HCT116 (cell line): ENCODE measurements at regions not wholly inside any gene's neighbourhood (a gene's known extent, or its start where the extent isn't known, plus 50 kb on each side); places are given as distances from the start of the nearest gene placed in this dataset.
"Not testable (repeated sequence)": the region's sequence is repeated elsewhere in the genome, so short reads cannot be mapped to it uniquely, and the experiment has no call there.

Source experiments
- ATAC-seq: fragments of 200-7000 bp; cut with Tn5 transposase; 2 replicates; pipeline ENCODE4 v1.9.1; 2020; ENCODE audit warnings: mild to moderate bottlenecking, moderate library complexity
- BruUV-seq: library from RNA; stranded (reverse); fragments of 400-500 nt; replicated peaks from 2 replicates; lab custom pipeline; 2021; lab: Mats Ljungman, UMichigan
- CTCF ChIA-PET: fragments of 300-600 bp; sonication (Branson Sonifier 250); formaldehyde crosslinking; loops from one replicate; lab custom pipeline; 2021; ENCODE audit warnings: antibody characterized with exemption; lab: Charles Lee
- POLR2A ChIA-PET: fragments of 300-600, 350-600 bp; sonication (Branson Sonifier 250); formaldehyde crosslinking; loops from one replicate; lab custom pipeline; 2021; ENCODE audit warnings: antibody characterized with exemption; lab: Charles Lee
- RAD21 ChIA-PET, 2 experiments: fragments of 300-600 bp; sonication (Branson Sonifier 250); formaldehyde crosslinking; loops; one replicate each; lab custom pipeline; 2023; ENCODE audit warnings: low total read pairs in 2 of 2; ENCODE audit not compliant: uncharacterized antibody in 2 of 2, unreplicated experiment in 2 of 2, low non-redundant PET in 1 of 2; lab: Charles Lee
- DNase-seq: peaks from one replicate; pipeline ENCODE4 v3.0.0-alpha.2; 2010; ENCODE audit warnings: low read depth, low spot score
- H2AFZ ChIP-seq: fragments of 200-600 bp; shearing (Covaris generic), sonication (generic); 2 replicates; pipeline ENCODE4 v1.6.1; 2017; ENCODE audit warnings: low read depth, mixed run types, mixed read lengths, antibody characterized with exemption, low read length; ENCODE audit not compliant: poor library complexity, severe bottlenecking
- H3K27ac ChIP-seq: 2 replicates; pipeline ENCODE4 v1.5.1; 2012; ENCODE audit warnings: low read depth, low read length
- H3K27me3 ChIP-seq: fragments of 200-600 bp; sonication (generic); 2 replicates; pipeline ENCODE4 v1.6.1; 2016; ENCODE audit warnings: mixed run types, low read length, mixed read lengths; ENCODE audit not compliant: insufficient read depth
- H3K36me3 ChIP-seq, 2 experiments: fragments of 200-500 bp in 1 of 2; fragments of 200-600 bp in 1 of 2; sonication (Bioruptor generic) in 1 of 2; sonication (generic) in 1 of 2; 2 replicates each; pipeline versions ENCODE4 v1.5.1 to v1.6.1; 2014 to 2016; ENCODE audit warnings: low read length in 2 of 2, inconsistent platforms in 1 of 2, mixed read lengths in 1 of 2, mixed run types in 1 of 2; ENCODE audit not compliant: insufficient read depth in 2 of 2, control insufficient read depth in 1 of 2
- H3K4me1 ChIP-seq, 2 experiments: fragments of 200-600 bp in 1 of 2; sonication (generic) in 1 of 2; 2 replicates each; pipeline versions ENCODE4 v1.5.1 to v1.6.1; 2012 to 2017; ENCODE audit warnings: low read length in 2 of 2, inconsistent platforms in 1 of 2, mild to moderate bottlenecking in 1 of 2, mixed read lengths in 1 of 2, mixed run types in 1 of 2, moderate library complexity in 1 of 2; ENCODE audit not compliant: insufficient read depth in 2 of 2, control insufficient read depth in 1 of 2
- H3K4me2 ChIP-seq: fragments of 200-600 bp; sonication (generic); 2 replicates; pipeline ENCODE4 v1.6.1; 2017; ENCODE audit warnings: mixed run types, low read length, mixed read lengths
- H3K4me3 ChIP-seq, 2 experiments: fragments of 200-600 bp in 1 of 2; sonication (generic) in 1 of 2; replicated peaks in 1 of 2; 2 replicates each; pipeline ENCODE4 v1.5.1; 2011 to 2016; ENCODE audit warnings: low read length in 2 of 2, control low read depth in 1 of 2, low read depth in 1 of 2, mild to moderate bottlenecking in 1 of 2, mixed read lengths in 1 of 2, mixed run types in 1 of 2
- H3K79me2 ChIP-seq: fragments of 200-600 bp; sonication (generic); 2 replicates; pipeline ENCODE4 v1.6.1; 2017; ENCODE audit warnings: mild to moderate bottlenecking, mixed run types, low read length, moderate library complexity, mixed read lengths; ENCODE audit not compliant: insufficient read depth
- H3K9ac ChIP-seq: fragments of 200-600 bp; sonication (generic); 2 replicates; pipeline ENCODE4 v1.6.1; 2016; ENCODE audit warnings: low read length, mixed read lengths
- H3K9me2 ChIP-seq: fragments of 200-600 bp; sonication (generic), shearing (Covaris generic); 2 replicates; pipeline ENCODE4 v1.6.1; 2017; ENCODE audit warnings: mixed run types, mild to moderate bottlenecking, moderate library complexity; ENCODE audit not compliant: insufficient read depth
- H3K9me3 ChIP-seq, 2 experiments: fragments of 200-500 bp in 1 of 2; fragments of 200-600 bp in 1 of 2; sonication (Bioruptor generic) in 1 of 2; sonication (generic) in 1 of 2; 2 replicates each; pipeline ENCODE4 v1.6.1; 2014 to 2017; ENCODE audit warnings: low read length in 2 of 2, mixed read lengths in 2 of 2, inconsistent platforms in 1 of 2, low read depth in 1 of 2, mild to moderate bottlenecking in 1 of 2, mixed run types in 1 of 2, moderate library complexity in 1 of 2; ENCODE audit not compliant: control insufficient read depth in 1 of 2, insufficient read depth in 1 of 2
- H4K20me1 ChIP-seq: fragments of 200-600 bp; sonication (generic), shearing (Covaris generic); 2 replicates; pipeline ENCODE4 v1.6.1; 2017; ENCODE audit warnings: mixed run types, mild to moderate bottlenecking, moderate library complexity; ENCODE audit not compliant: insufficient read depth
- CTCF ChIP-seq, 3 experiments: fragments of 200-600 bp in 1 of 3; sonication (generic) in 1 of 3; IDR thresholded peaks in 2 of 3; conservative IDR thresholded peaks in 1 of 3; 2 replicates each; pipeline ENCODE4 v1.5.1; 2012 to 2017; ENCODE audit warnings: low read depth in 2 of 3, low read length in 2 of 3, antibody characterized with exemption in 1 of 3, borderline replicate concordance in 1 of 3, control low read depth in 1 of 3, mild to moderate bottlenecking in 1 of 3, mixed read lengths in 1 of 3, mixed run types in 1 of 3, moderate library complexity in 1 of 3; ENCODE audit not compliant: insufficient read depth in 1 of 3
- RAD21 ChIP-seq: IDR thresholded peaks from 2 replicates; pipeline ENCODE4 v1.6.1; 2012; ENCODE audit warnings: low read depth, mild to moderate bottlenecking
- ZFX ChIP-seq: fragments of 450-650 bp; IDR thresholded peaks from 2 replicates; pipeline ENCODE4 v1.6.1; 2017
- intact Hi-C: fragments of 100-400 bp; cut with micrococcal nuclease; formaldehyde crosslinking; loops from 2 replicates; pipeline ENCODE4 v1.10.0; 2022

- Histone ChIP-seq H2AFZ (no peak overlapping the region), H3K79me2 (no peaks in the 10 kb centered on the region), H4K20me1 (no peaks in the 10 kb centered on the region), H3K36me3 (no peaks in the 10 kb centered on the region), H3K27me3 (no peaks in the 10 kb centered on the region), H3K9me3 (no peaks in the 10 kb centered on the region), H3K27ac (no peak overlapping the region), H3K9ac (no peak overlapping the region), H3K4me3 (no peak overlapping the region), H3K9me2 (no peaks in the 10 kb centered on the region), H3K4me1 (no peaks in the 10 kb centered on the region), H3K4me2 (no peak overlapping the region)
- BruUV-seq: no TSS peak
- ChIA-PET CTCF (interaction anchor here (0.7 kb wide), 1 partner anchor 787 kb away, joined by 3 read pairs; no protein-coding TSS in a partner anchor), POLR2A (no interaction called here), RAD21 (interaction anchor here in 1 of 2 experiments (0.7 kb wide), 1 partner anchor 489 kb away, joined by 3 read pairs; no protein-coding TSS in a partner anchor)
- TF ChIP-seq ZFX: no peak
- ATAC-seq (no peak), DNase-seq (no peak)
- intact Hi-C loops: loop anchor here (5.0 kb wide), 1 partner anchor 543 kb away; no protein-coding TSS in a partner anchor
Measured at GRCh38 chr2:52414561-52415295, 1352.9 kb upstream of the CHAC2 start.

- H3K9ac ChIP-seq, H3K9me3 ChIP-seq, RAD21 ChIA-PET, H3K4me2 ChIP-seq, POLR2A ChIA-PET, H3K4me1 ChIP-seq, ATAC-seq, DNase-seq, H3K27me3 ChIP-seq, CTCF ChIA-PET, H3K79me2 ChIP-seq: not testable (repeated sequence)
- TF ChIP-seq CTCF (IDR thresholded peaks at IDR 0.05 in 2 of 3, conservative IDR thresholded peaks at IDR 0.05 in 1 of 3; ENCODE audit: borderline replicate concordance in 1 of 3, insufficient read depth in 1 of 3, low read depth in 2 of 3, low read length in 2 of 3) (peak in 1 of 3 experiments; percentile 12; a peak in 1 of 6 replicates), RAD21 (peak; percentile 15; the same call in 1 of the 2 replicates)
- TF ChIP-seq, all 23 proteins: peak for 2; not testable (repeated sequence) for 21
- H3K9me2 ChIP-seq, H3K27ac ChIP-seq, H3K36me3 ChIP-seq, H3K4me3 ChIP-seq, BruUV-seq, H2AFZ ChIP-seq, intact Hi-C loops, H4K20me1 ChIP-seq: not testable (repeated sequence)
Measured at GRCh38 chr2:52409308-52410118, 1358.1 kb upstream of the CHAC2 start.
